GM21576 (cell line): ENCODE measurements at regions not wholly inside any gene's neighbourhood (a gene's known extent, or its start where the extent isn't known, plus 50 kb on each side); places are given as distances from the start of the nearest gene placed in this dataset.

Source experiments
- ATAC-seq: cut with Tn5 transposase; IDR thresholded peaks from one replicate; pipeline ENCODE4 v1.9.1; 2021; ENCODE audit warnings: mild to moderate bottlenecking, moderate library complexity; ENCODE audit not compliant: unreplicated experiment

DNA sequence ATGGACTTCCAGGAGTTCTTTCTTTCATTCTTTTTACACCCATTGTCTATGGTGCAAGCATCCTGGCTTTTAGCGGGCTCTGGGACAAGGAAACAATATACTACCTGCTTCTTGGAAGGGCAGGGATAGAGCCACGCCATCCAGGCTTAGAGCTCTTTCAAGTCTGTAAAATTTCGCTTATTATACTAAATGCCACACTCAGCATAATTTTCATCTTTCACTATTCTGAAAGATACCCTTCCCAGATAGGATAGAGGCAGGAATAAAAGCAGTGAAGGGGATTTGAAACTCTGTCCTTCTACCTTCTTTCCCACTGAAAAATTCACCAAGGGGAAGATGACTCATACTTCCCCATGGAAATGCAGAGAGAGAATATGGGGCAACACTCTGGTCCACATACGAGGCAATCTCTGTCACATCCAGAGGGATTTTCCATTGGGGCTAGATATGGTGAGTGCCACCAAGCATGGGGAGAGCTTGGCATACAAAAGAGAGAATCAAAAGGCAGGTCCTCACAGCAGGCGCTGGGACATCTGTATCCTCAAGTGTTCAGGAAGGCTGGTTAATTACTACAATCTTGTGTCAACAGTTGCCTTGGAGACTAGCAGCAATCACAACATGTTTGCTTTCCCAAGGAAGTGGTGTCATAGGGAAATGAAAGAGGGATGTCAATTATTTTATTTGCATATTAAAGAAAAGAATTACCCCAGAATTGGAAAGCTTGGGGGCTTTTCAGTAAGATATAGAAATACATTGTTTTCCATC, 127.6 kb downstream of the TDRD15 start:
- no peak for ATAC-seq

DNA sequence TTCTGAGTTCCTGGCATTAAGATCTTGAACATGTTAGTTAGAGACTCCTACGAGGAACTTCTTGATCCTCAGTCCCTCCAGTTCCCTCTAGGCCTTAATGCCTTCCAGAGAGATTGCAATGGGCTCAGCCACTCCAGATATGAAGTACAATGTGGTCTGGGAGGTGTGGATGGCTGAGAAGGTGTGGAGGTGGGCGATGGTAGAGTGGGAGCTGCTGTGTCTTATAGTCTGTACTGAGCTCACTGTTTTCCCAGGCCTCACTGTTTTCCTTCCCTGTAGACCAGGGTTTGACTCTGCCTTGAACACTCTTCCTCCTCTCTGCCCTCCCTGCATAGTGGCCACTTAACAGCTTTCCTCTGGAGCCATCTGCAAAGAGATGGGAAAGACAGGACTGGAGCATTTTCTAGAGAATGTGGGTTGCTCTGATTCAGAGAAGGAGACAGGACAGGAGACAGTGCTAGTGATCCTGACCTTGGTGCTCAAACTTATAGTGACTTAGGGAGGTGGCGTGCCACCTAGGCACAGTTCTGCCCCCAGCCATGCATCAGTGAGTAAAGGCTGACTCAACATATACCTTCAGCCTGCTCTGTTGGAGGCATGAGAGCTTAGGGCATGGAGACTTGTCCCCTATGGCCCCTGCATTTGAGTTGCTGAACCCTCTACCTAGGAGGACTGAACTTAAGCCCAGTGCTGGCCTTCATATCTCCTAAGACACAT, 129.7 kb downstream of the TDRD15 start:
- ATAC-seq = no peak

DNA sequence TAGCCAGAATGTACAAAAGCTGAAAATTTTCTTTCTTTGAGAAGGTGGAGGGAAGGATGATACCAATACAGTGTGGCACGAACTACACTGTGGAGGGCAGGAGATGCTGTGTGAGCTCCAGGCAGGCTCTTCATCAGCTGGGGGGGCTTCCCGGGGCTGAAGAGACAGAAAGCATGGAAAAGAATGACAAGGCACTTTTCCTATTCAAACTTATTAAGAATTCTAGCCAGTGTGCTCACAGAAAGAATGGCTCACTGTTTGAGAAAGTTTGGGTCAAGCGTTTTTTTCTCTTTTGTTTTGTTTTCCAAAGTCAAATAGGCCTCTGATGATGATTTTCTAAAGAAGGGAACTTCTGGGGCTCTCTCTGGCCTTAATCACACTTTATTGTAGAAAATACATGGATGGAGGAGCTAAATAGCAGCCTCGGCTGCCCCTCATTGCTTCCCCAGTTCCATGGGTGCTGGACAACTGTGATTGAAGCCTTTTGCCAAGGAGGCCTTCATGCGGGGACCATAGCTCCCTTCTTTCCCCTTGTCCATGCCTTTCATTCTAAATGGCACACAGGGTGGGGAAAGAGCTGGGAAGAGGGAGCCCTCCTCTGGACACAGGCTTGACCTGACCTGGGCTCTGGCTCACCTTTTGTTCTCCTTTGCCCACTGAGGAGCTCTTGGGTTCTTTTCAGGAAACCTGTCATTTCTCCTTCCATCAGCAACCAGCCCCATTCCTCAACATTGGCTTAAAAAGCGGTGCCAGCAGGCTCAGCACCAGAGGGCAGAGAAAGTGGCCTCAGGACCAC, 130.6 kb downstream of the TDRD15 start:
- ATAC-seq = no peak

DNA sequence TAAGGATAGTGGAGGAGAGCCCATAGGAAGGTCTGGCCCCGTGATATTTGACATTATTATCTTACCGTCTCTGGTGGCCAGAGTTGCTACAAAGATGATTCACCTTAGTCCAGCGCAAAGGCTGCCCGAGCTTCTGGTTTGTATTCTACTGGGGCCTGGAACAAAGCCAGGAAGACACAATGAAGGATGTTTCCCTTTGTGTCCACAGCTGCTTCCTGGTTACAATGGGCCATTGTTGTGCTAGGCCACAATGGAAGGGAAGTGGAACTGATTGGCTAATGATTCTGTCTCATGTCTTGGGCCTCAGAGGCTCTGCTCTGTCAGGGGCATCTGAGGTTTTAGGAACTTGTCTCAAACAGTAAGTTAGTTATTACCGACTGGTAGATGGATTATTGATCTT, 132.2 kb downstream of the TDRD15 start:
- ATAC-seq = no peak

DNA sequence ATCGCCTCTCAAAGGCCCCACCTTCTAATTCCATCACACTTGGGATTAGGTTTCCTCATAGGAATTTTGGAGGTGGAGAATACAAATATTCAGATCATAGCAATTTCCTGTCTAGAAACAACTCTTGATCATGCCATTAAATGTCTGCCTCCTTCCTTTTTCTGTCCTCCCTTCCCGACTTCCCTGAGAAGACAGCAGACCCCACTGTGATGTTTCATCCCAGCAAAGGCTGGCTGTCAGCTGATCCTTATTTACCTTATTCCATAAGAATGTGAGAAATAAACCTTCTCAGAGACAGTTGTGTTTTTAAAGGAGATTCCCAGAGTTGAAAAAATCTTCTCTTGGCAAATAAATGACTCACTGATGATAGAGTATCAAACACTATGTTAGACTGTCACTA, 133.9 kb downstream of the TDRD15 start:
- ATAC-seq = no peak

DNA sequence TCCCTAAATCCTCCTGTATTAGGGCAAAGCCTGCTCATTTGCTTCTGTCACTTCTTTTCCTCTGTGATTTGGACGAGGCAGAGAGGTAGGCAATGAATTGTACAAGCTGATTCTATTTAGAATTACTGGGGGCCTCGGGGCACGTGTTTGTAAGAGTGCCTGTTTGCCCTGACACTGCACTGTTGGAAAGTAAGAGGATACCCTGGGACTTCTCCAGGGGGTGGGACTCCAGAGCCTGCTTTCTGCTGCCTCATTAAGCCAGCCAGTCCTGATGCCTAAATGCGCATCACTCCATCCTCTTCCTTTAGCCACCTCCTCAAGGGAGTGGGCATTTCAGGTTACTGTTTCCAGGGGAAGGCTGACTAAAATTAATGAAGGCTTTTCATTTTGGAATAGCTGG, 134.3 kb downstream of the TDRD15 start:
- no peak for ATAC-seq

DNA sequence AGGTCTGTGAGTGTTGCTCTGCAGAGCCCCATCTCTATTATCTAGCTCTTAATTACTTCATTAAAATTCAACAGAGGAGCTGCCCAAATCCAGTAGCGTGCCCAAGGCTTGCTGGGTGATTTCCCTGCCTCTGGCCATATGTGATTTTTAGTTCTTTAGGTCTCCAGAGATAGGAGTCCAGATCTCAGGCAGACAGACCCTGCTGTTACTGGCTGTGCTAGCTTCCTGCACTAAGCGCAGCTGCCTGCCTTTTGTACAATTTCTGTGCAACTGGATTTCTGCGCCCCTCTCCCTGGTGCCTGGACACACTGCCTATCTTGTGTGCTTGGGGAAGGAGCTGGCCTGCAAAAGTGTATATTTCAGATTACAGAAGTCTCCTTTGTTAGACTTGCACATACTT, 136.5 kb downstream of the TDRD15 start:
- no peak for ATAC-seq

DNA sequence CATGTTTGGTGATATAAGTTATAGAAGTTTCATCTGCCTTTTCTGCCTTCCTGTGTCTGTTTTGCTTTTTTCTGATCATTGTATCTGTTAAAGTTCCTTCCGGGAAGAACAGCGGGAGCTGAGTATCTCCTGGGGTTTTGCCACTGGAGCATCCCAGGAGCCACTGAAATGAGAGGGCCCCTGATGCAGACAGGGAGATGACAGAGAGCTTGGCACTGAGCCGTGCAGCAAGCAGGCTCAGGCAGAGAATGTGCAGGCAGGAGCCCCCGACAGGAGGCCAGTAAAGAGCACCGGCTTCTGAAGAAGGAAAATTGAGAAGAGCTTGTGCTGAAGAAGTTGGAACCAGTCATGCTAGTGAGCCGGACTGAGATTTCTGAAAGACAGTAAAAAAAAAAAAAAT, 137.8 kb downstream of the TDRD15 start:
- ATAC-seq = no peak

DNA sequence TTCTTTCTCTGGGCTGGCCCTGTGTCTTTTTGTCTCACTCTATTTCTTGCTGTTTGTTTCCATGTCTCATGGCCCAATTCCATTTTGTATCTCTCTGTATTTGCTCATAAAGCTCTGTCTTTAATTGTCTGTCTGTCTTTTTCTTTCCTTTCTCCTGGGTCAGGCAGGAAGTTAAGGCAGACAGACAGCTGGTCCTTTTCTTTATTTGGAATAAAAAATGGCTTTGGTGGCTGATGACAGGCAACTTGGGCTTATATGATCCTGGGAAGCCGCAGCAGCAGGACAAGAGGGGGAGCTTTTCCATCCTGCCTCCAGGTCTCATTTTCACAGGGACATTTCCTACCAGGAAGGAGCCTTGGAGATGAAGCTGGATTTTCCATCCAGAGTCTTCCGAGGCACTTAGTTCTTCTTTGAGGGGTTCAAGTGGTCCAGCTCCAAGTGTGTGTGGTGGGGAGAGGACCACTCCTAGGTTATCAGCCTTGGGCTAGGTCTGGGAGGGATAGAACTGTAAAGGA, 138.7 kb downstream of the TDRD15 start:
- ATAC-seq = no peak

DNA sequence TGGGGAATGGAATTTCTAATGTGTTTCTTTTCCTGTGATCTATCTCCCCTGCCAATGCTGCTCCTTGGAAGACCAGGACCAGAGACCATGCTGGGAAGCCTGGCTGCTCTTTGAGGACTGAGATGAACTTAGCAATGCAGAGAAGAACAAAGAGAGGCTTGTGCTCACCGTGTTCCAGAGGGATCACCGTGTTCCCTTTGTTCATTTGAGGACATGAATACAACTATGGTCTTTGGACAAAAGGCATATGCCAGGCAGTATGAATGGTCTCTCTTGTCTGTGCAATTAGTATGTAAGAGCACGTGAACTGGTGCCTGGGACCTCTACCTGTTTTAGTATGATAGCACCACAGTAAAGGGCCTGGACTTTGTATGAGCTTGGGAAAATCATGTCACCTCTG, 139.9 kb downstream of the TDRD15 start:
- ATAC-seq = no peak

DNA sequence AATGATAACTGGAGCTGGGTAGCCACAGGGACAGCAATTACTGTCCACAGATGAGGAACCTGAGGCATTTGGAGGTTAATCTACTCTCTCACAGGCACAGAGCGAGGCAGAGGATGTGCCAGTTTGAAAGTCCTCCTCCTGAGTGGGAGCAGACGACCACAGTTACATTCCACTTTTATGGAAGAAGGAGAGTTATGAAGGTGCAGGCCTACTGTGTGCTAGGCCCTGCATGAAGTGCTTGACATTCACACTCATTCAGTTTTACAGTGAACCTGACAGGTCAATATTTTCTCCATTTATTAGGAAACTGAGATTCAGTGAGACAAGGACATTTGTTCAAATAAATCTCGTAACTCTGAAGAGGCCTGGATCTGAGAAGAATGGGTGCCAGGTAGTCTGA, 142.0 kb downstream of the TDRD15 start:
- ATAC-seq = no peak

DNA sequence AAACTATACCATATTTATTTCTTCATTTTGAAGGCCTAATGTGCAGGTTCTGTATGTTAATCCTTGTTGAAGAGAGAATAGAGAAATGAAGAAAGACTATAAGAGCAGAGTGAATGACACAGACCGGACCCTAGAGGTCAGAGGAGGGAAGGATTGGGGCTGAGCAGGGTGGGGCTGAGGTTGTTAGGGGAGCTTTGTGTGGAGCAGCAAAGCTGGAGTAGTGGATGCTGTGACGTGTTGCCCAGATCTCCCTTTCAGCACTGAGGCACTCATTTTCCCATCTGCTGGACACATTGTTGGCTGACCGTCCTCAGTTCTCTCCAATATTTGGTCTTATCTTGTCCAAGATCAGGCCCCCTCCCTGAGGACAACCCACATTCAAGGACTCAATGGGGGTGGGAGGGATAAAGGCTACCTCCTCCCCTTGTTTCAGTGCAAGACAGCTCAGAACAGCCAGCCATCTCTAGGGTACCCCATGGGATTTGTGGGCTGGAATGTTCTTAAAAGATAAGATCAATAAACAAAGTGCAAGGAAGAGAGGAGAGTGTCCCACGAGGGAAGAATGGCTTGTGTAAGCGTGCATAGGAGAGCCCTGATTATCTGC, 143.6 kb downstream of the TDRD15 start:
- ATAC-seq = no peak

DNA sequence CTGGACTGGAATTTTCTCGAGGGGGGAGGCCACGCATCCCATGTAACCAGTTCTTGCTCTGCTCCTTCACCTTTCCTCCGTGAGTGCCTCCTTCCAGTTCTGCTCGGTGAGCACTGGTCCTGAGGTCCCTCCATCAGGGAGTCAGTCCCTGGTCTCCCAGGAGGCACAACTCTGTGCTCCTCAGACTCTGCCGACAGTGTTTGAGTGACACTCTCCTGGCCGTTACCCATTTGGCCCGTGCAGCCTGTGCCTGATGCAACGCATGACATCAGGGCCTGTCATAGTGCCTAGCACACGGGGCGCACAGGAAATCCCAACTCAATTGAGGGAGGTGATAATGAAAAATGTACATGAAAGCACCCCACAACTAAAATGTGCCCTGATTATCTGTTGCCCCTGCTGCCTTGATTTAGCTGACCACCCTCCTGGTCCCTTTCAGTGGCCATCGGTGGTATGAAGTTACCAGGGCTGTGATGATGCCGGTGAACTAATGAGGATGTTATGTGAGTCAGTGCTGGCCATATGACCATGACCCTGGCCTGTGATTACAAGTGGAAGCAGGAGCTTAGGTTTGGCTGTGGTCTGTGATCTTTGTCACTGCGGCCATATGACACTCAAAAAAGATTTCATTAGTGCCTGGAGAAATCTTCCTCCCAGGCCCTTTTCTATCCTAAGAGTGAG, 144.6 kb downstream of the TDRD15 start:
- ATAC-seq = no peak

DNA sequence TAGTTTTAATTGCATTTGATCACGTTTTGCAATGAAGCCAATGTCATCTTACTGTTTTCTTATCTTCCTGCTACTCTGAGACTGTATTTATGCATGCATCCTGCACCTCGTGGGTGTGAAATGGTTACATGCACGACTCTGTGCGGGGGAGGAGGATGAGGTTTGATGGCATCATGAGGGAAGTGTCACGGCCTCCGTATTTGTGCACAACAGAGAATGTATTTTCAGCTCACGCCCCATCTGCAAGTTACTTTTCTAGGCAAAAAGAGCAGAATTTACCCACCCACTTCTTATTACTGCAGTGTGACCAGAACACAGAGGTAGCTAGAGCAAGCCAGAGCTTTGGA, 145.1 kb downstream of the TDRD15 start:
- no peak for ATAC-seq

DNA sequence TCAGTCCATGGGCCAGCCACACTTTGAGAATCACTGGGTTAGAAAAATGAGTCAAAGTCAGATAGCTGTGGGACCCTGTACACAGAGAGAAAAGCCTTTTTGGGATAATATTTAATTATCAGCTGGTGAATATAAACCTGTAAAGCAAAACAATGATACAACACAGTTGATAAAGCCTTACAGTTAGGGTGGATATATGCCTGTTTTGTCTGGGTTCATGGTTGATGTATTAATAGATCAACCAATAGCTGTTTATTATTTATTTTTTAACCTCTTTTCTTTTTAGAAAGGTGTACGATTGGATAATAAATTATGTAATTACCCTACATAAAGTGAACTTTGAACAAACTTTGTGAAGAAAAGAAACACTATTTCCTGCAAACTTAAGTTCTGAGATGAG, 145.6 kb downstream of the TDRD15 start:
- ATAC-seq = no peak

DNA sequence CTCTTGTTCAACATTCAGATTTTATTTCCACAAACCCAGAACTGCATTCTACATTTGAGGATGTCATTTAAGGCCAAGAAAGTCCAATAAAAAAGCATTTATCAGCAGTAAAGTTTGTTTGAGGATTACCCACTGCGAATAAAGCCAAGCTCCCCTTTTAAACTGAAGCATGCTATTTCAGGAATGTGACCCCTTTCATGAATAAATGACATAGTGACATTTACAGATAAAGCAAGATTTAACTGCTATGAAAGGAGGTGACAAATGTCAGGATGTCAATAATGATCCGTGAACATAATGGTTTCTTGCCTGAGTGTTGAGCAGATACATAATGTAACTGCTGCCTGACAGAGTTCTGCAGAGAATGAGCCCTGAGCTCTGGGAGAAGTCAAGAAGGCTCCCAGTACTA, 146.3 kb downstream of the TDRD15 start:
- ATAC-seq = no peak

DNA sequence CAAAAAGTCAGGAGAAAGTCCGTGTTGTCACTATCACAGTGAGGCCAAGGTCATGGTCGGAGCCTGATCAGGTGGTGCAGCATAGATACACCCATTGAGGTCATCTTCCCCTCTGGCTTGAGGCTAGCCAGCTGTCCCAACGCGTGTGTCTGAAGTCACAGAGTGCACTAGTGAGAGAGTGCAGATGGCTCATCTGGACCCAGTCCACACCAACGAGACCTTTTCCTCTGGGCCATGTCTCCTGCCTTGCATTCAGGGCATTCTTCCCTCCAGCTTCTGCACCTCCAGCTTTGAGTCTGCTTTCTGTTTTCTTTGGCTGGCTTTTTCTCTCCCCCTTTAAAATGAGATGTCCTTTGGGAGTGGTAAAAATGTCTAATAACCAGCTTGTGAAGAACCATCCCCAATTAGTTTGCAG, 146.9 kb downstream of the TDRD15 start:
- no peak for ATAC-seq

DNA sequence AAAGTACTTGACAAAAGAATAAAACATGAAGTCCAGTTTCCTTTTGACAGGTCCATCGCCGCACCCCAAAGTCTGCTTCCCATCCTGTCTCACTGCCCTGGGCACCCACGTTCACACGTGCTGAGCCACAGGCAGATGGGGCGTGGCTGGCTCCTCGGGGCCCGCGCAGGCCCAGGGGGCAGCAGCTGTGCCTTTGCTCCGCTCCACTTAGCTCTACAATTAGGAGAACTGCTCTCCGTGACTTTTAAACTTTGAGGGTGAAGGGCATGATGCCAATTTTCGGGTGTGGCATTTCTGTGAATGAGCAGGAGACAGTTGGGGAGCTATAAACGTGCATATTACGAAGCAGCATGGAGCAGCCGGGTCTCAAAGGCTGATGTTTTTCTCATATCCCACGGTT, 152.4 kb downstream of the TDRD15 start:
- no peak for ATAC-seq

DNA sequence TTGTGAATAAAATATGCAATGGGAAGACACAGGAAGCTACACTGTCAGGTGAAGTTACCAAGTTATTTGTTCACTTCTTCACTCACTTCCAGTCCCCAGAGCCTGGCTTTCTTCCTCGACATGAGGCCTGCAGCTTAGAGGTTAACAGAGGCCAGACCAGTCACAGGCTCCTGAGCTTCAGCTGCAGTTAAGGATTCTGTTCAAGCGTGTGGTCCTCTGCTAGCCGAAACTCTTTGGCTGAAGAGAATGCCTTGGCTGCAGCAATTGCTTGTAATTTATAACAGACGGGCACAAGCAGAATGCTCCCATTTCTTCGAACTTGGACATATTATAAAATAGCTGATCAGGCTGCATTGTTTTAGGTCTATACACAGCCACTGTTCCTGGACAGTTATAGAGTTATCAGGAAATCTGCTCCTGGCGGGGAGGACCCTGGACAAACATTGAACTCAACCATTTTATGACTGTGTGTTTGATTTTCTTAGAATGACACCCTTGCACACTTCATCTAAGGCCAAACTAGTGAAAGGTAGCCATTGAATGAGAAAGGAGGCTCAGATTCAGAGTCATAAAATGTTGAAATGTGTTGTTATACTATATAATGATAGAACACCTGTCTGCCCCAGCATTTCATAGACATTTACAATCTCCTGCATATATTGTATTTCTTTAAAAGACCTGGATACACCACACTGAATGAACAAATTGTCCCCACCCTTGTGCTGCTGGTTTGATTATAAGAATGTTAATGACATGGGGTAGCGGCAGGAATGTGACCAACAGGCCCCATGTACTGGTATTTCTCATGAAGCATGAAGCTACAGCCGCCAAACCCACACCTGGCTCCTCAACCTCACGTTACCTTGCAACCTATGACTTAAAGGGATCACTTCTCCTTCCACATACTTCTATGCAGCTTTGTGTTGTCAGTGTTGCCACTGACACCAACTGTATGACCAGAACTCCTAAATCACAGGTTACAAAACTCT, 153.6 kb downstream of the TDRD15 start:
- no peak for ATAC-seq

DNA sequence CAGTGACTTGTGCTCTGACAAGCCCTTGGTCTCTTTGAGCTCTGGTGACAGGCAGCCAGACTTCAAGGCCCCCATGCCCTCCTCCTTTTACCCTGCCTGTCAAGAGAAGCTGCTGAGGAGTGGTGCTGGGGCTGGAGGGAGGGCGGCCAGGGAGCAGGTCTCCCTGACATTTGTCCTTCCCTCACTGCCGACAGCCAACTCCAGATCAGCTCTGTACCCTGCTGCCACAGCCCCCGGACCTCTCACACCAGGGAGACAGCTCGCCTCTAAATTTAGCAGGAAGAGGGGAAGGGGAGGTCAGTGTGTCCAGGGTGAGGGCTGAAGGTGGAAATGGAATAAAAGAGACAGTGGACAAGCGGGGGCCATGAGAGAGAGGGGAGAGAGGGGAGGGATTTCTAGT, 155.8 kb downstream of the TDRD15 start:
- no peak for ATAC-seq
